Right cardiac atrium (tissue), 5 donors: ENCODE measurements at regions not wholly inside any gene's neighbourhood (a gene's known extent, or its start where the extent isn't known, plus 50 kb on each side); places are given as distances from the start of the nearest gene placed in this dataset.

Experiments used
- ATAC-seq, 2 donors: fragments of 200-7000 bp; cut with Tn5 transposase; one replicate each; pipeline versions ENCODE4 v1.8.0 to v1.9.1; 2020; ENCODE audit warnings: moderate library complexity in 2 of 2, mild to moderate bottlenecking in 1 of 2
- DNase-seq, 3 donors: peaks; one replicate each; pipeline ENCODE4 v3.0.0-alpha.2; 2020
- H3K27ac ChIP-seq: one replicate; pipeline ENCODE4 v1.5.1; 2013; ENCODE audit warnings: mild to moderate bottlenecking, low read length, control low read depth, moderate library complexity
- H3K27me3 ChIP-seq: one replicate; pipeline ENCODE4 v1.6.1; 2013; ENCODE audit not compliant: control insufficient read depth, insufficient read depth
- H3K4me1 ChIP-seq: one replicate; pipeline ENCODE4 v1.6.1; 2013; ENCODE audit warnings: low read length; ENCODE audit not compliant: control insufficient read depth, insufficient read depth
- H3K4me3 ChIP-seq: one replicate; pipeline ENCODE4 v1.5.1; 2013; ENCODE audit warnings: low read length, control low read depth
- H3K9me3 ChIP-seq: one replicate; pipeline ENCODE4 v1.6.1; 2013; ENCODE audit warnings: low read length; ENCODE audit not compliant: control insufficient read depth
- WGBS: extraction: QIAGEN DNeasy Blood & Tissue Kit; methylation state at CpG from one replicate; pipeline ENCODE4 v1.1.7; 2013; 5-methylcytosine and 5-hydroxymethylcytosine counted together
- intact Hi-C, 4 donors: fragments of 100-400 bp; cut with DNase I; formaldehyde crosslinking; loops; one replicate each; pipeline versions ENCODE4 v1.11.0 to v1.14.0; 2022 to 2023
- donor health status: healthy with polysubstance abuse.
- donor health status: DM: no; HTN: yes; CAD: no.
- donor health status: DM: no; HTN: no; CAD: no.
- donor health status: DM: no; HTN: yes; CAD: no; lungs with severe emphysema.
- donor health status: DM: yes; HTN: yes; CAD: no.

DNA sequence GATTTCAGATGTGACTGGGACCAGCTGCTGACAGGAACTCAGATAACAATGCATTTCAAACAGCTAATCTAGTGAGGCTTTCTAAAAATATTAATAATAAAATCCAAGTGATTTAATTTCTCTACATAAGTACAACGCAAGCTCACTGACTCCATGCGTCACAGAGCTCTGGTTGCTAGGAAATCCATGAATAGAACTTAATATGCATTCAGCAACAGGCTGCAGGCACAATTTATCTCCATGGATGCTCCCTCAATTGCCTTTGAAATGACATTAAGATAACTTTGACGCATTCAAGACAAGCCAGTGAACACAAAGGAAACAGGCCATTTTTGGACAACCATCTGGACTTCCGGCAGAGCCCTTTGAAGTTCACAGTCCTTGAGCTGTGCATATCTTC, 118.7 kb upstream of the COL1A2 start:
- 42% methylated on average over 4 of the region's 4 CpGs for WGBS
- peak; percentile 47 to 92 for ATAC-seq

DNA sequence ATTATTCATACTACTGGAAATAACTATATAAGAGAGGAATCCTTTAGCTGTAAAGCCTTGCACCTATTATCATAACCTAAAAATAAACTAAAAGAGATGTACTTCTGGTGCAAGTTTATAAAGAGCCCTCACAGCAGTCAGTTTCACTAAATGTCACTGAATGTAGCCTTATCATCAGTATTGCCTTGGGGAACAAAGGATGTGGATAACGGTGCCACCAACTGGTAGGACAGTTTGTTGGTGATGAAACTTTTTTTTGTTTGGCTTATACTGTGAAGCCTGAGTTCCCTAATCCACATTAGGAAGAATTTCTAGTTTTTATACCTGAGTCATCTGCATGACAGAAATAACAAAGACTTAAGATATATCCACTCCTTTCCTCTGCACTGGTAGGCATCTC, 117.9 kb upstream of the COL1A2 start:
- 5% methylated on average over 1 of the region's 1 CpG for WGBS
- intact Hi-C loops: no loop called here
- H3K27ac ChIP-seq: no peak overlapping the region

More for the DNA sequence above, 118.7 kb upstream of the COL1A2 start:
- Histone ChIP-seq H3K4me3 (no peak overlapping the region), H3K4me1 (peaks cover 3% of the 10 kb centered on the region), H3K27me3 (no peaks in the 10 kb centered on the region), H3K27ac (no peak overlapping the region), H3K9me3 (no peaks in the 10 kb centered on the region)
- intact Hi-C loops: no loop called here
- DNase-seq: no peak

DNA sequence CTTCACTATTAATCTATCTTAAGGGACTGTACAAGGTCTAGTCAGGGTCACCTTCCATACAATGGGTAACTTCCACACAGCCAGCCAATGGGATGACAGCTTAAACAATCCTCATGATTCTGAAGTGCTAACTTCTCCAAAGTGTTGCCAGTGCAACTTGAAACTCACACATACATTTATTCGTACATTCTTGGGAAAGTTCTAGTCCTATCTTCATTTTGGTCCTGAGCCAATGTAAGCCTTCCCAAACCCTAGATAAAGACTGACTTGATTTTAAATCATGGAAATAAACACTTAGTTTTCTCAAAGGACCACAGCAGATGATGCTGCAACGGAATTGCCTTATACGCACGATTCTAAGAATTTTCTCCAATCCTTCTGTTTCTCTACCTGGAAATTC, 117.5 kb upstream of the COL1A2 start:
- intact Hi-C loops: no loop called here
- WGBS: 68% methylated on average over 4 of the region's 4 CpGs
- H3K4me1 ChIP-seq: peaks cover 3% of the 10 kb centered on the region
- H3K27ac ChIP-seq: no peak overlapping the region
- ATAC-seq: peak in 1 of 2 donors; percentile 33
- H3K9me3 ChIP-seq: no peaks in the 10 kb centered on the region
- no peak for DNase-seq
- no peak overlapping the region for H3K4me3 ChIP-seq
- no peaks in the 10 kb centered on the region for H3K27me3 ChIP-seq

More for the DNA sequence above, 117.9 kb upstream of the COL1A2 start:
- no peaks in the 10 kb centered on the region for H3K9me3 ChIP-seq
- peak; percentile 76 to 90 for ATAC-seq
- peaks cover 3% of the 10 kb centered on the region for H3K4me1 ChIP-seq
- H3K27me3 ChIP-seq: no peaks in the 10 kb centered on the region
- DNase-seq: no peak
- no peak overlapping the region for H3K4me3 ChIP-seq

DNA sequence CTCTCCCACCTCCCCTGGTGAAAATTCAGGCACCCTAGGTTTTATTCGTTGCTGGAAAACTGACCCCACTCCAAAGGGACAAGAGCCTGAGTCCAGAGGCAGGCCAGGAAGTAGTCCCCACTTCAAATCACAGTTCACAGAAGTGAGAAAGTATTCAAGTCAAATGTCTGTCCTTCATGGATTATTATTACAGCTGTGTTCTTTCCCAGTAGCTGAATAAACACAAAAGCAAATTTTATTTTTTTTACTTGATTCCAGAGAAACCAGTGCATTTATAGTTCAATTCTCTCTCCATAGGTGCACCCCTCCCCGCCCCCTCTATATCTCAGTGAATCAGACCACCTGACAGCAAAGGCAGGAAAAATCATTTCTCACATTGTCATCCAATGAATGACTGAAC, 113.8 kb upstream of the COL1A2 start:
- Histone ChIP-seq H3K27me3 (no peaks in the 10 kb centered on the region), H3K4me3 (no peak overlapping the region), H3K9me3 (no peaks in the 10 kb centered on the region), H3K4me1 (peaks cover 3% of the 10 kb centered on the region), H3K27ac (no peak overlapping the region)
- ATAC-seq (no peak), DNase-seq (no peak)
- intact Hi-C loops: no loop called here
- 53% methylated on average over 2 of the region's 2 CpGs for WGBS

DNA sequence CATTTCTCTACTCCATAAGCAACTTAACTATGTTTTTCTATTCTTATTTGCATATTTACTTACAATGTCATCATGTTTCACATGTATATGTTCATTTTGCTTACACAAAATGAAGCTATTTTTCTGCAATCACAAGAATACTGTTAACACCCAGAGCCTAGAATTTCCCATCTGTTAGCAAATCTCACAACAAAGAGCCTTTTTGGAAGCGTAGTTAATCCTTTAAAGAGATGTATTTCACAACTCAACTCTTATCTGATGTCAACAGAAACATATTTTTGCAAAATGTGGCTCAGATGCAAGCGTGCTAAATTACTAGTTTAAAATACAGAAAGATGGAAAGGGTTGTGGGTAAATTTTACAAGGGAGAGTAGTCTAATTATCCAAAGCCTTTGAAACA, 110.6 kb upstream of the COL1A2 start:
- H3K4me1 ChIP-seq: no peaks in the 10 kb centered on the region
- H3K27me3 ChIP-seq: no peaks in the 10 kb centered on the region
- DNase-seq (no peak), ATAC-seq (no peak)
- intact Hi-C loops: no loop called here
- no peak overlapping the region for H3K27ac ChIP-seq
- H3K9me3 ChIP-seq: no peaks in the 10 kb centered on the region
- 58% methylated on average over 2 of the region's 2 CpGs for WGBS
- no peak overlapping the region for H3K4me3 ChIP-seq

DNA sequence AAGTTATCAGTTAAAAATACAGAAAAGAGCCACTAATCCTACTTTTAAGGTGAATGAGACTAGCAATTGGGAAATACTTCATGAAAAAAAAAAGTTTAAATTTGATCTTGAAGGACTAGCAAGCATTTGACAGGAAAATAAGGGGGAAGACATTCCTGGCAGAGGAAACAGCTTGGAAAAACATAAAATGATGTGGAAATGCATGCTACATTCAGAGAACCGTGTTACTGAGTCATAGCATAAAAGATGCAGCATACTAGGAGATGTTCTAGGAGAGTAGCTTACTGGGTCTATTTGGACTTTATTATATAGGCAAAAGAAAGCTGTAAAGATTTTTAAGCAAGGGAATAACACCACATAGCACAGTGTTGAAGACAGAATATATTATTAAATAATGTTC, 108.6 kb upstream of the COL1A2 start:
- intact Hi-C loops: no loop called here
- ATAC-seq (no peak), DNase-seq (no peak)
- Histone ChIP-seq H3K27ac (no peak overlapping the region), H3K27me3 (no peaks in the 10 kb centered on the region), H3K4me1 (no peaks in the 10 kb centered on the region), H3K4me3 (no peak overlapping the region), H3K9me3 (no peaks in the 10 kb centered on the region)
- 48% methylated on average over 1 of the region's 1 CpG for WGBS

DNA sequence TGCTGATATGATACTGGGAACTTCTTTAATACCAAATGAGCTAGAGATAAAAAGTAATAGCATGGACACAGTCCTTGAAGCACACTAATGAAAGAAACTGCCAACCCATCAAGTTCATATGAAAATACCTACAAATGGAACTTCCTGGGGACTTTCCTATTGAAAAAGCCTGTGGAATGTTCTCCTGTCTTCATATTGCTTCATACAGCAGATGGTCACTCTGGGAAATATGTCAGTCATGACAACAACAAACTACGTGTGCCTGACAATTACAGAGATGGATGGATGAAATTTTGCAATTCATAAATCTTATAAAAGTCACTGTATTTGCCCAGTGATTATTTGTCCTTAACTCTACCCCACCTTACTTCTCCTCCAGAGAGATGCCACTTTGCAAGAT, 106.6 kb upstream of the COL1A2 start:
- intact Hi-C loops: no loop called here

DNA sequence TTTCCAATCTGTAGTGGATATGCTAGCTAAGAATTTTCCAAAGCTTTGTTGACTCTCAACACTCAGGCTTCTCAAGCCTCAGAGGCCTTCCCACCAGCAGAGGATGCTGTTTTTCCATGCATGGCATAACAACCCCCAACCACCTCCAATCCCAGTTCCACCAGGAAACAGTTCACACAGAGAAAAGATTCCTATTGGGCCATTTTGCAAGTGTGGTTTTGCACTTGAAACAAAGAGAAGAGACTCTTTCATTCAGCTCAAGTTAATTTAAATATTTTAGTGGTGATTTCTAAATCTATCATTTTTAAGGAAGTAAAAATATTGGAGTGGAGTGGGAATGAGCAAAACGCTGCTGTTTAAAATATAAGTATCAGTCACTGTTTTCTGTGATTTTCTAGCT, 105.6 kb upstream of the COL1A2 start:
- no peaks in the 10 kb centered on the region for H3K27me3 ChIP-seq
- 39% methylated on average over 1 of the region's 1 CpG for WGBS
- intact Hi-C loops: no loop called here
- peak in 2 of 3 donors; percentile 55 to 80 for DNase-seq
- H3K9me3 ChIP-seq: no peaks in the 10 kb centered on the region
- H3K27ac ChIP-seq: no peak overlapping the region
- ATAC-seq: peak; percentile 90 to 94
- no peaks in the 10 kb centered on the region for H3K4me1 ChIP-seq
- no peak overlapping the region for H3K4me3 ChIP-seq

More for the DNA sequence above, 106.6 kb upstream of the COL1A2 start:
- Histone ChIP-seq H3K4me1 (no peaks in the 10 kb centered on the region), H3K27me3 (no peaks in the 10 kb centered on the region), H3K27ac (no peak overlapping the region), H3K4me3 (no peak overlapping the region), H3K9me3 (no peaks in the 10 kb centered on the region)
- WGBS: 69% methylated on average over 1 of the region's 1 CpG
- no peak for DNase-seq
- no peak for ATAC-seq

DNA sequence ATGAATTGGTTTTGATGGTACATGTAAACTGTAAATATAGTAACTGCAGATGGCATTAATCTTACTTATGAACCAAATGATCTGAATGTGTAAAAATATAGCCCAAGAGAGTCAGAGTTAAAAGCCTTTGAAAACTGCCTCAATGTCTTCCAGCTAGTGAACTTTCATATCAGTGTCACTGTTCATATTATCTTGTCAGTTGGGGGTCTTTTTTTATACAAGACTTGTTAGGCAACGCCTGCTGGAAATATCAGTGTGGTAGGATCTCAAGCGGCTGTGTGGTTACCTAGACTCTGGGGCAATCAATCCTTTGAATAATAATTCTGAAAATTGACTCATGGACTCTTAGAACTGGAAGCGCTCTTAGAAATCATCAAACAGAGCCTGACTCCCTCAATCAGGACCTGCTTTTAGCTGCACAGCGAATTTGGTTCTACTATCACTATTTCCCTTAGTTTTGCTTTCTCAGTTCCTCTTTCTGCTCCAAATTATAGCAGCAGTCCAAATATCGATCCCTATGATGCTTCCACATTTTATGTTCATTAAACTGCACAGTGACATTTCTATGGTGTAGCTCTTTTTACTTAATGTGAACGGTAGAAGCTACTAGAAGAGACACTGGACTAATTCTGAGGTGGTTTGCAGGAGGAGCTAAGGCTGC, 100.1 kb upstream of the COL1A2 start:
- 58% methylated on average over 6 of the region's 6 CpGs for WGBS
- ATAC-seq: no peak
- H3K4me3 ChIP-seq: no peak overlapping the region
- no peaks in the 10 kb centered on the region for H3K4me1 ChIP-seq
- intact Hi-C loops: loop anchor here (5.0 to 10.0 kb wide), 5 partner anchors 98 to 143 kb away; partner anchors contain the start of gene COL1A2 (in 1 of the 4)
- H3K27me3 ChIP-seq: no peaks in the 10 kb centered on the region
- no peak overlapping the region for H3K27ac ChIP-seq
- no peaks in the 10 kb centered on the region for H3K9me3 ChIP-seq
- DNase-seq: no peak

DNA sequence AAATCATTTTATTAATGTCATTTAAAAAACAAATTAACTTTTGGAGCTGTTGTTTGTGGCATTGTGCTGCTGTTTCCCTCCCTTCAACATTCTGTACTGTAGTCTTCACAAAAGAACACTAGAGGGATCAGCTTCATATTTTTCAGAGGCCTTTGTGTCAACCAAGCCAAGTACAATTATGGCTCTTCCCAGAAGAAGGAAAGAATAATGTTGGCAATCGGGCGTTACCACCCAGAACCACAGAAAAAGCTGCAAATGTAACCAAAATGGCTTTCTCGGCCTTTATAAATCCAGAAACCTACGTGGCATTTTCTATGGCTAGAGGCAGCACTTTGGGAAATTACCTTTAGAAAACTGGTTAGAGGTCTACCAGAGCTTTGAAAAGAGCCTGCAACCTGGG, 98.8 kb upstream of the COL1A2 start:
- DNase-seq (no peak), ATAC-seq (peak; percentile 71 to 83)
- Histone ChIP-seq H3K27ac (no peak overlapping the region), H3K9me3 (no peaks in the 10 kb centered on the region), H3K27me3 (no peaks in the 10 kb centered on the region), H3K4me1 (no peaks in the 10 kb centered on the region), H3K4me3 (peak overlapping the region; percentile 4)
- WGBS: 41% methylated on average over 4 of the region's 4 CpGs
- intact Hi-C loops: loop anchor here in 3 of 4 donors (2.0 to 10.0 kb wide), 4 partner anchors 96 to 139 kb away; partner anchors contain the start of gene COL1A2 (in 2 of the 3)

DNA sequence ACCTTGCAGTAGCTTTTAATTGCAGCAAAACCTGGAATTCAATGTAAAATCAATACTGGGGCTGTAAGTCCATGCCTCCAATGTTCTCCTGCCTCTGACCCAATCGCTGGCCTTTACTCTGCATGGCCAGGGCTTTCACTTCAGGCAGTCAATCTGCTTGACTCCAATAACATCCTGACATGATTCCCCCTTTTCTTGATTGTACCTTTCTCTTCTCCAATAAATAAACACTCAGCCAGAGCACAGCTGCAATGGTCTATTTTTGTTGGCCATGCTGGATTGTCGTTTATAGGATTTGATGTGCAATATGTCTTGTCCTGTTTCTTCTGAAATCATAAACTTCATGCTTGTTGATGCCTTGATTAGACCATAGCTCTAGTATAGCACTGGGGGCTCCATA, 97.8 kb upstream of the COL1A2 start:
- WGBS: 57% methylated on average over 2 of the region's 2 CpGs
- DNase-seq (no peak), ATAC-seq (no peak)
- Histone ChIP-seq H3K9me3 (no peaks in the 10 kb centered on the region), H3K27ac (peak overlapping the region; percentile 84), H3K4me3 (no peak overlapping the region), H3K27me3 (no peaks in the 10 kb centered on the region), H3K4me1 (no peaks in the 10 kb centered on the region)
- intact Hi-C loops: loop anchor here in 3 of 4 donors (2.0 to 10.0 kb wide), 4 partner anchors 95 to 138 kb away; partner anchors contain the start of gene COL1A2 (in 2 of the 3)
